ENCODE measurements at regions not wholly inside any gene's neighbourhood (a gene's known extent, or its start where the extent isn't known, plus 50 kb on each side); places are given as distances from the start of the nearest gene placed in this dataset.

DNA sequence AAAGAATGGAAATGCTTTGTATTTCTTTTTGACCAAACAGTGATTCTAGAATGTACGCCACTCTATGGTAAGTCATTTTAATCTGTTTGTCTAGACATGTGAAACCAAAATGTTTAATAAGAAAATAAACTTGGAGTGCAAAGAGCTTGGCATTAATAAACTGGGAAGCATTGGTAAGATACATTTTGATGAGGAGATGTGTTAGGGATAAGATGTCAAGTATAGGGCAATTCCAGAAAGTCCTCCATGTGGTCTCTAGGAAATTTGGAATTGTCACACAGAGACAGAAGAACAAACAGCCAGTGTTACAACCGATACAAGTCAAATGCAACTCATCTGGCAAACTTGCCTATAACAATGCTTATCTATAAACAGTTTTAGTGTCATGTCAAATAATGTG, 410.7 kb upstream of the SEMA3A start:
- H3K79me2 ChIP-seq (ENCODE audit: low read depth), result no peaks in the 10 kb centered on the region
- no peak overlapping the region for H3K4me2 ChIP-seq
- no peaks in the 10 kb centered on the region for H3K27me3 ChIP-seq
- H3F3A ChIP-seq (ENCODE audit: low read depth), result no peaks in the 10 kb centered on the region
- H3K4me3 ChIP-seq, result no peak overlapping the region
- H3K4me1 ChIP-seq, result no peaks in the 10 kb centered on the region
- H3K4me1 Mint-ChIP-seq, result no peaks in the 10 kb centered on the region
- no peak overlapping the region for H2AFZ ChIP-seq (replicated peaks)
- no peak overlapping the region for H3K27ac ChIP-seq
- H3K9me3 ChIP-seq (ENCODE audit: low read depth), result no peaks in the 10 kb centered on the region
- no peaks in the 10 kb centered on the region for H4K20me1 ChIP-seq (ENCODE audit: low read depth)
- no peaks in the 10 kb centered on the region for H3K36me3 ChIP-seq
- H3K27me3 Mint-ChIP-seq (ENCODE audit: insufficient read depth, low read depth), result no peaks in the 10 kb centered on the region
- H3K4me3 Mint-ChIP-seq, result no peak overlapping the region
- H3K9me3 Mint-ChIP-seq, result peaks cover 22% of the 10 kb centered on the region
- no peak for DNase-seq (ENCODE audit: low spot score)
- H3K9ac ChIP-seq, result no peak overlapping the region
- TF ChIP-seq EZH2phosphoT487 (IDR thresholded peaks at IDR 0.05) (no peak), CTCF (IDR thresholded peaks at IDR 0.05) (no peak), EZH2 (IDR thresholded peaks at IDR 0.05) (no peak)
- no peaks in the 10 kb centered on the region for H3K36me3 Mint-ChIP-seq
- H3K27ac Mint-ChIP-seq, result no peak overlapping the region

DNA sequence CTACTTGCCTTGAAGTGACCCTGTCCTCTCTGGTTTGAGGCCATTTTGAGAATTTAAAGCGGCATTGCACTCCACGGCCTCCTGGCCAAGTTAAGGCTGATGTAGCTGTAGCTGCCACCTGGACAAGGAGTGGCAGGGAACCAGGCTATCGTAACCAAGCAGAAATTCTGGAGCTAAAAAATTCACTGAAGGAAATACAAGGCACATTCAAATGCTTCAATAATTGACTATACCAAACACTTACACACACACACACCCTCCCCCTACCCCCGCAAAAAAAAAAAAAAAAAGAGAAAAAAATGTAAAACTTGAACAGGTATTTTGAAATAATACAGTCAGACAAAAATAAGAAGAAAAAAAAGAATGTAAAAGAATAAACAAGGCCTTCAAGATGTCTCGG, 409.0 kb upstream of the SEMA3A start:
- no peaks in the 10 kb centered on the region for H3K27me3 ChIP-seq
- no peaks in the 10 kb centered on the region for H3F3A ChIP-seq (ENCODE audit: low read depth)
- no peak overlapping the region for H3K4me2 ChIP-seq
- no peaks in the 10 kb centered on the region for H3K36me3 ChIP-seq
- H3K9me3 ChIP-seq (ENCODE audit: low read depth), result no peaks in the 10 kb centered on the region
- TF ChIP-seq CTCF (IDR thresholded peaks at IDR 0.05) (no peak), EZH2phosphoT487 (IDR thresholded peaks at IDR 0.05) (no peak), EZH2 (IDR thresholded peaks at IDR 0.05) (no peak)
- Mint-ChIP-seq H3K9me3 (peaks cover 22% of the 10 kb centered on the region), H3K4me1 (peaks cover 5% of the 10 kb centered on the region), H3K27me3 (ENCODE audit: insufficient read depth, low read depth) (no peaks in the 10 kb centered on the region), H3K36me3 (no peaks in the 10 kb centered on the region), H3K27ac (no peak overlapping the region), H3K4me3 (no peak overlapping the region)
- H3K27ac ChIP-seq, result no peak overlapping the region
- no peaks in the 10 kb centered on the region for H3K4me1 ChIP-seq
- H3K4me3 ChIP-seq, result no peak overlapping the region
- no peaks in the 10 kb centered on the region for H4K20me1 ChIP-seq (ENCODE audit: low read depth)
- H3K79me2 ChIP-seq (ENCODE audit: low read depth), result no peaks in the 10 kb centered on the region
- no peak overlapping the region for H2AFZ ChIP-seq (replicated peaks)
- no peak for DNase-seq (ENCODE audit: low spot score)
- H3K9ac ChIP-seq, result no peak overlapping the region

- Histone ChIP-seq H3K9ac (no peak overlapping the region), H3K4me1 (no peaks in the 10 kb centered on the region), H2AFZ (replicated peaks) (no peak overlapping the region), H3K36me3 (peaks cover 3% of the 10 kb centered on the region), H3K4me3 (no peak overlapping the region), H3K9me3 (ENCODE audit: low read depth) (no peaks in the 10 kb centered on the region), H4K20me1 (ENCODE audit: low read depth) (no peaks in the 10 kb centered on the region), H3K27me3 (no peaks in the 10 kb centered on the region), H3F3A (ENCODE audit: low read depth) (no peaks in the 10 kb centered on the region), H3K27ac (no peak overlapping the region), H3K79me2 (ENCODE audit: low read depth) (no peaks in the 10 kb centered on the region), H3K4me2 (no peak overlapping the region)
- Mint-ChIP-seq H3K27ac (no peak overlapping the region), H3K4me3 (no peak overlapping the region), H3K27me3 (ENCODE audit: insufficient read depth, low read depth) (peaks cover 2% of the 10 kb centered on the region), H3K9me3 (peaks cover 8% of the 10 kb centered on the region), H3K4me1 (peaks cover 5% of the 10 kb centered on the region), H3K36me3 (peaks cover 2% of the 10 kb centered on the region)
- DNase-seq (ENCODE audit: low spot score), result no peak
- TF ChIP-seq CTCF (IDR thresholded peaks at IDR 0.05) (no peak), EZH2phosphoT487 (IDR thresholded peaks at IDR 0.05) (no peak), EZH2 (IDR thresholded peaks at IDR 0.05) (no peak)
These were observed 400.4 kb upstream of the SEMA3A start for GRCh38 chr7:84595026-84595425.

DNA sequence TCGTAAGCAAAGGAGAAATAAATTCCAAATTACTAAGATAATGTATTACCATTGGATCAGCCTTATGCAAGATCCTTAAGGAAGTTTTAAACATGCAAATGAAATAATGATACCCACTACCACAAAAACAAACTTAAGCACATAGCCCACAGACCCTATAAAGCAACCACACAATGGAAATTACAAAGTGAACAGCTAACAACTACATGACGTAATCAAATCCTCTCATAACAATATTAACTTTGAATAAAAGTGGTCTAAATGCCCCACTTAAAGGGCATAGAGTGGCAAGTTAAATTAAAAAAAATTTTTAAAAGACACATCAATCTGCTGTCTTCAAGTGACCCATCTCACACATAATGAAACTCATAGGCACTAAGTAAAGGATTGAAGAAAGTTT, 397.3 kb upstream of the SEMA3A start:
- Histone ChIP-seq H3K27ac (no peak overlapping the region), H3K4me1 (no peaks in the 10 kb centered on the region), H3K27me3 (no peaks in the 10 kb centered on the region), H3K79me2 (ENCODE audit: low read depth) (no peaks in the 10 kb centered on the region), H2AFZ (replicated peaks) (no peak overlapping the region), H3K9ac (no peak overlapping the region), H4K20me1 (ENCODE audit: low read depth) (no peaks in the 10 kb centered on the region), H3K9me3 (ENCODE audit: low read depth) (no peaks in the 10 kb centered on the region), H3K36me3 (peaks cover 3% of the 10 kb centered on the region), H3K4me3 (no peak overlapping the region), H3F3A (ENCODE audit: low read depth) (no peaks in the 10 kb centered on the region), H3K4me2 (no peak overlapping the region)
- H3K9me3 Mint-ChIP-seq, result peaks cover 8% of the 10 kb centered on the region
- peaks cover 2% of the 10 kb centered on the region for H3K36me3 Mint-ChIP-seq
- DNase-seq (ENCODE audit: low spot score), result no peak
- H3K27ac Mint-ChIP-seq, result no peak overlapping the region
- TF ChIP-seq EZH2 (IDR thresholded peaks at IDR 0.05), result no peak
- no peak for TF ChIP-seq CTCF (IDR thresholded peaks at IDR 0.05)
- TF ChIP-seq EZH2phosphoT487 (IDR thresholded peaks at IDR 0.05), result no peak
- H3K27me3 Mint-ChIP-seq (ENCODE audit: insufficient read depth, low read depth), result peaks cover 6% of the 10 kb centered on the region
- no peak overlapping the region for H3K4me3 Mint-ChIP-seq
- no peaks in the 10 kb centered on the region for H3K4me1 Mint-ChIP-seq

Measured in neural progenitor cell (in vitro differentiated cells).